Nephron (organoid): ENCODE measurements at regions not wholly inside any gene's neighbourhood (a gene's known extent, or its start where the extent isn't known, plus 50 kb on each side); places are given as distances from the start of the nearest gene placed in this dataset.

Experiments
- H3K27ac Mint-ChIP-seq, 3 experiments: 2 replicates each; pipeline ENCODE4 v1.8.0; 2020; ENCODE audit warnings: mixed read lengths in 3 of 3, mild to moderate bottlenecking in 2 of 3, moderate library complexity in 1 of 3
- H3K27me3 Mint-ChIP-seq: 2 replicates; pipeline ENCODE4 v1.8.0; 2021; ENCODE audit warnings: low read depth, mild to moderate bottlenecking, moderate library complexity, mixed read lengths
- H3K36me3 Mint-ChIP-seq: 2 replicates; pipeline ENCODE4 v1.8.0; 2020; ENCODE audit warnings: low read depth, mixed read lengths
- H3K4me1 Mint-ChIP-seq: 2 replicates; pipeline ENCODE4 v1.8.0; 2020; ENCODE audit warnings: mixed read lengths
- H3K4me3 Mint-ChIP-seq, 3 experiments: 2 replicates each; pipeline ENCODE4 v1.8.0; 2020; ENCODE audit warnings: mild to moderate bottlenecking in 3 of 3, mixed read lengths in 3 of 3, moderate library complexity in 2 of 3
- H3K9me3 Mint-ChIP-seq: 2 replicates; pipeline ENCODE4 v1.8.0; 2020; ENCODE audit warnings: mixed read lengths
- TF ChIP-seq, protein P1 (sequence below), 3 experiments: fragments of 200-600 bp; sonication (generic); IDR thresholded peaks; one replicate each; pipeline ENCODE4 v1.5.0; 2021; ENCODE audit warnings: antibody characterized with exemption in 3 of 3; ENCODE audit not compliant: unreplicated experiment in 3 of 3

DNA sequence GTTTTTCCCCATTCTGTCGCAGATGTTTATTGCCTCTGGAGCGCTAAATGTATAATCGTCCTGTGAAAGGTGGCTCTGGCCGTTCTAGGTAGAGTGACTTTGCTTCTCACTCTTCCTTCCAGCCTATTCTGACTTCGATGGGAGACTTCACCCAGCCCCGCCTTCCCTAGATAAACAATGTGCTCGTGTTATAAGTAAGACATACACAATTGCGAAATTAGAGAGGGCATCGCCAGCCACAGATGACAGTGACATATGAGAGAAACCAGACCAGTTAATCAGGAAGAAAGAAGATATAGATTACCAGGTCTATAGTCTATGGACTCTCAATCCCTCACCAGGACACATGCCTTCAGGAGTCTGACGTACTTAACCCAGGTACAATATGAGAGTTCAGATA is 1050.5 kb upstream of the AUTS2 start:
- Mint-ChIP-seq H3K9me3 (no peaks in the 10 kb centered on the region), H3K27ac (no peak overlapping the region), H3K27me3 (peaks cover 7% of the 10 kb centered on the region), H3K4me3 (no peak overlapping the region), H3K36me3 (no peaks in the 10 kb centered on the region), H3K4me1 (peaks cover 4% of the 10 kb centered on the region)
- TF ChIP-seq, protein P1, sequence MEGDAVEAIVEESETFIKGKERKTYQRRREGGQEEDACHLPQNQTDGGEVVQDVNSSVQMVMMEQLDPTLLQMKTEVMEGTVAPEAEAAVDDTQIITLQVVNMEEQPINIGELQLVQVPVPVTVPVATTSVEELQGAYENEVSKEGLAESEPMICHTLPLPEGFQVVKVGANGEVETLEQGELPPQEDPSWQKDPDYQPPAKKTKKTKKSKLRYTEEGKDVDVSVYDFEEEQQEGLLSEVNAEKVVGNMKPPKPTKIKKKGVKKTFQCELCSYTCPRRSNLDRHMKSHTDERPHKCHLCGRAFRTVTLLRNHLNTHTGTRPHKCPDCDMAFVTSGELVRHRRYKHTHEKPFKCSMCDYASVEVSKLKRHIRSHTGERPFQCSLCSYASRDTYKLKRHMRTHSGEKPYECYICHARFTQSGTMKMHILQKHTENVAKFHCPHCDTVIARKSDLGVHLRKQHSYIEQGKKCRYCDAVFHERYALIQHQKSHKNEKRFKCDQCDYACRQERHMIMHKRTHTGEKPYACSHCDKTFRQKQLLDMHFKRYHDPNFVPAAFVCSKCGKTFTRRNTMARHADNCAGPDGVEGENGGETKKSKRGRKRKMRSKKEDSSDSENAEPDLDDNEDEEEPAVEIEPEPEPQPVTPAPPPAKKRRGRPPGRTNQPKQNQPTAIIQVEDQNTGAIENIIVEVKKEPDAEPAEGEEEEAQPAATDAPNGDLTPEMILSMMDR (IDR thresholded peaks at IDR 0.05; ENCODE audit: unreplicated experiment in 3 of 3): no peak

DNA sequence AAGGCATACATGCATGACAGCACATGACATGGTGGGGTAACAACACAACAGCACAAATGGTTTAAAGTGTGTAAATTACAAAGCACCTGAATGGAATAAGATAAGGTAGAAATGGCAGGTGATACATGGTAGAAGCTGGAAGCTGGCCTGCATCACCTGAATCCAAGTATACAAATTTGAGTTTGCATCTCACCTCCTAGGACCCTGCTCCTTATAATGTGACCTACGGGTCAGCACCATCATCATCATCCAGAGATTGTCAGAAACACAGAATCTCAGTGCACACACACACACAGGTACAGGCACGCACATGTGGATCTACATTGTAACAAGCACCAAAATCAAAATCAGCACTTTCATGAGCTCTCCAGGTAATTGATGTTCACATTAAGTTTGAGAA is 1048.2 kb upstream of the AUTS2 start:
- H3K27ac Mint-ChIP-seq: no peak overlapping the region

DNA sequence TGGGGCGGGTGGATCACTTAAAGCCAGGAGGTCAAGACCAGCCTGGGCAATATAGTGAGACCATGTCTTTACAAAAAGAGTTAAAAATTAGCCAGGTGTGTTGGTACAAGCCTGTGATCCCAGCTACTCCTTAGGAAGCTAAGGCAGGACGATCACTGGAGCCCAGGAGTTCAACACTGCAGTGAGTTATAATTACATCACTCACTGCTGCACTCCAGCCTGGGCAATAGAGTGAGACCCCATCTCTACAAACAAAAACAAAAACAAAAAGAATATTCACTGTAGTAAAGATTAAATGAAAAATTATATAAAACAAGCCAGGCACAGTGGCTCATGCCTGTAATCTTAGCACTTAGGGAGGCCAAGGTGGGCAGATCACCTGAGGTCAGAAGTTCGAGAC is 1047.6 kb upstream of the AUTS2 start:
- no peak overlapping the region for H3K27ac Mint-ChIP-seq
- TF ChIP-seq, protein P1 (IDR thresholded peaks at IDR 0.05; ENCODE audit: unreplicated experiment in 3 of 3): no peak

More for the DNA sequence above, 1048.2 kb upstream of the AUTS2 start:
- Mint-ChIP-seq H3K27me3 (peaks cover 7% of the 10 kb centered on the region), H3K9me3 (no peaks in the 10 kb centered on the region), H3K4me1 (no peaks in the 10 kb centered on the region), H3K4me3 (no peak overlapping the region), H3K36me3 (no peaks in the 10 kb centered on the region)
- TF ChIP-seq, protein P1 (IDR thresholded peaks at IDR 0.05; ENCODE audit: unreplicated experiment in 3 of 3): no peak

DNA sequence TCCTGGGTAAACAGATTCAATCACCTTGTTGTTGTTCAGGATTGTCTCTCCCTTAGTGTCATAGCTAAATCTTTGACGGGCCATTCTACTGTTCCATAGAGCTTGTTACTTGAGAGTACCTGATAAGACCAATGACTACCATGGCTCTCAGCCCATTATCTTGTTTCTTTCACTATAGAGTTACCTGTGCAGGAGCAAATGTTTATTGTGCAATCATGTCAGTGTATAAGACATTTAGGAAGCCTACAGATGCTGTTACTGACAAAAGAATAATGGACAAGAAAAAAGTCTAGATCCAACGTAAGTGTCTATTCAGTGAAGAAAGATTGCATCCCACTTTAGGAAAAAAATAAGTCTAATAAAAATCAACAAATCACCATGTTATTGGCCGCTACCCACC is 1041.7 kb upstream of the AUTS2 start:
- Mint-ChIP-seq H3K9me3 (peaks cover 3% of the 10 kb centered on the region), H3K4me1 (no peaks in the 10 kb centered on the region), H3K4me3 (no peak overlapping the region)

More for the DNA sequence above, 1047.6 kb upstream of the AUTS2 start:
- no peak overlapping the region for H3K4me3 Mint-ChIP-seq
- no peaks in the 10 kb centered on the region for H3K9me3 Mint-ChIP-seq
- no peaks in the 10 kb centered on the region for H3K4me1 Mint-ChIP-seq
- H3K36me3 Mint-ChIP-seq: no peaks in the 10 kb centered on the region
- peaks cover 10% of the 10 kb centered on the region for H3K27me3 Mint-ChIP-seq

DNA sequence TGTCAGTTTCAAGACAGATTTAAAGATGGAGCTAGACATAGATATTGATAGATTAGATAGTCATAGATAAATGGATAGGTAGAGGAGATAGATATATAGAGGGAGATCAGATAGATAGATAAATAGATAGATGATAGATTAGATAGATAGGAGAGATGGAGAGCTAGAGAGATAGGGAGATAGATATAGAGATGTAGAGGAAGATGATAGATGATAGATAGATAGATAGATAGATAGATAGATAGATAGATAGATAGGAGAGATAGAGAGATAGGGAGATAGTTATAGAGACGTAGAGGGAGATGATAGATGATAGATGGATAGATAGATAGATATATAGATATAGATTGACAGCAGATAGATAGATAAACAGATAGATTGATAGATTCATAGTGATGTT is 1038.8 kb upstream of the AUTS2 start:
- peaks cover 15% of the 10 kb centered on the region for H3K27me3 Mint-ChIP-seq
- no peak overlapping the region for H3K4me3 Mint-ChIP-seq
- H3K9me3 Mint-ChIP-seq: peaks cover 3% of the 10 kb centered on the region
- H3K36me3 Mint-ChIP-seq: no peaks in the 10 kb centered on the region
- no peak overlapping the region for H3K27ac Mint-ChIP-seq
- TF ChIP-seq, protein P1 (IDR thresholded peaks at IDR 0.05; ENCODE audit: unreplicated experiment in 3 of 3): no peak
- H3K4me1 Mint-ChIP-seq: peaks cover 2% of the 10 kb centered on the region

More for the DNA sequence above, 1041.7 kb upstream of the AUTS2 start:
- Mint-ChIP-seq H3K27ac (no peak overlapping the region), H3K27me3 (peaks cover 15% of the 10 kb centered on the region), H3K36me3 (no peaks in the 10 kb centered on the region)
- TF ChIP-seq, protein P1 (IDR thresholded peaks at IDR 0.05; ENCODE audit: unreplicated experiment in 3 of 3): no peak

DNA sequence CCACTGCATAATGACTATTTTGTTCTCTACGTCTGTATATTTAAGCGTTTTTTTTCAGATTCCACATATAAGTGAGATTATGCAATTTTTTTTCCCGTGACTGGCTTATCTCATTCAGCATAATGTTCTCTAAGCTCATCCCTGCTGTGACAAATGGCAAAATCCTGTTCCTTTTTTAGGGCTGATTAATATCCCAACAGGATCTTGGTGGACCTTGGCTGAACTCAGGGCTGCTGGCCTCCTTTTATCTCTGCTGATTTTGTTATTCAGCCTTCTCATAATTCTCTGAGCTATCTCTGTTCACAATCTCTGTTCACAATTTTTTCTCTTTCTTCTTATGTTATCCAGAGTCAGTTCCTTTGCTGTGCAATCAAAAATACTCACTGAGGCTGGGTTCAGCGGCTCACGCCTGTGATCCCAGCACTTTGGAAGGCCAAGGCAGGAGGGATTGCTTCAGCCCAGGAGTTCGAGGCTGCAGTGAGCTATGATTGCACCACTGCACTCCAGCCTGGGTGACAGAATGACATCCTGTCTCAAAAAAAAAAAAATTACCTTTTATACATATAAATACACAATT is 1035.9 kb upstream of the AUTS2 start:
- no peak overlapping the region for H3K27ac Mint-ChIP-seq
- no peaks in the 10 kb centered on the region for H3K36me3 Mint-ChIP-seq
- H3K9me3 Mint-ChIP-seq: no peaks in the 10 kb centered on the region
- peaks cover 7% of the 10 kb centered on the region for H3K4me1 Mint-ChIP-seq
- TF ChIP-seq, protein P1 (IDR thresholded peaks at IDR 0.05; ENCODE audit: unreplicated experiment in 3 of 3): no peak
- peaks cover 8% of the 10 kb centered on the region for H3K27me3 Mint-ChIP-seq
- H3K4me3 Mint-ChIP-seq: no peak overlapping the region
